Loucy (cell line): ENCODE measurements at regions not wholly inside any gene's neighbourhood (a gene's known extent, or its start where the extent isn't known, plus 50 kb on each side); places are given as distances from the start of the nearest gene placed in this dataset.

Experiments used
- CTCF ChIP-seq: fragments of 200-600 bp; sonication (generic); conservative IDR thresholded peaks from 2 replicates; pipeline ENCODE4 v1.5.1; 2014; ENCODE audit warnings: mild to moderate bottlenecking, antibody characterized with exemption, low read length
- EZH2phosphoT487 ChIP-seq: fragments of 200-600 bp; IDR thresholded peaks from 2 replicates; pipeline ENCODE4 v1.6.1; 2018; ENCODE audit warnings: antibody characterized with exemption, mild to moderate bottlenecking, moderate library complexity, borderline replicate concordance

- TF ChIP-seq CTCF (no peak), EZH2phosphoT487 (no peak)
These were observed 784.1 kb downstream of the MAT2B start for GRCh38 chr5:164289526-164289925.
